GM19452 (cell line): ENCODE measurements at regions not wholly inside any gene's neighbourhood (a gene's known extent, or its start where the extent isn't known, plus 50 kb on each side); places are given as distances from the start of the nearest gene placed in this dataset.

ENCODE experiments used
- ATAC-seq: cut with Tn5 transposase; IDR thresholded peaks from one replicate; pipeline ENCODE4 v1.9.1; 2021; ENCODE audit not compliant: unreplicated experiment

DNA sequence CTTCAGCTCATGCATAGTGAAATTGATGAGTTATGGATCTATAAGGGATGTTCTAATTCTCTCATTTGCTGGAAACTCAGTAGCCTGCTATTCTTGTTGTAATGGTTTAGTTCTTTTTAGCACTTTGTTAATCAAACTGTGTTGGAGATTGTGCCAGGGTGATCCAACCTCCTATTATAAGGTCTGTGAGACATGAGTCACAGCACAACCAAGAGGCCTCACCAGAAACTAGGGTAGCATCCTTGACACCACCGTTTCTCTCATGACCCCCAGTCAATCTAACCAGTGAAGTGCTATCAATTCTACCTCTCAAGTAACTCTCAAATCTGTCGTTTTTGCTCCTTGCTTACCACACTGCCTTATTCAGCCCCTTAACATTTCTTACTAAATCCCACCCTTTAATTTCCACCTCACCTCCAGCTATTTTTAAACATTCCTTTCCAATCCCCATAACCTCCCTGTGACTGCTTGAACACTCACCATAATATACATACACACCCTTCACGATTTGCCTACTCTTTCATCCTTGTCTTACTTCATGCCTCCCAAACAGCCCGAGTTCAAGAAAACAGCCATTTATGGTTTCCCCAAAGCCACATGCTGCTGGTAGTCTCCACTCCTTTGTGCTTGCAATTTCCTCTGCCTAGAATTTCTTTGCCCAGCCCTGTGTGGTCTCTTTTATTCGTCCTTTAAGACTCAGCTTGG lies 53.9 kb upstream of the NUDT4 start:
- ATAC-seq, result no peak

DNA sequence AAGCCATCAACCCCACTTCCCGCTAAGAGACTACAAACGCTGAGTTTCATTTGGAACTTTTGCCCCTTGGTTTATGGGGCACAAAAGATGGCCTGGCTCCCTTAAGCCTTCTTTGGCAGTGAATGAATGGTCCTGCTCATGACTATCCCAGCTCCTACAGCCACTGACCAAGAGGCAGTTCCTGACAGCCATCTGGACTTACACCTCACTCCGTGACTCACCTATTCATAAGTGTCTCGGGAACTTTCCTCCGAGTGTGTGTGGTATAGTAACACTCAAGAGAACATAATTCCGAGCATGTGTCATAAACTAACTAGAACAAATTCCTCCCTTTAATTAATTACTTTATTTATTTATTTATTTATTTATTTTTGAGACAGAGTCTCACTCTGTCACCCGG lies 51.9 kb upstream of the NUDT4 start:
- no peak for ATAC-seq
